ENCODE measurements at regions not wholly inside any gene's neighbourhood (a gene's known extent, or its start where the extent isn't known, plus 50 kb on each side); places are given as distances from the start of the nearest gene placed in this dataset.

DNA sequence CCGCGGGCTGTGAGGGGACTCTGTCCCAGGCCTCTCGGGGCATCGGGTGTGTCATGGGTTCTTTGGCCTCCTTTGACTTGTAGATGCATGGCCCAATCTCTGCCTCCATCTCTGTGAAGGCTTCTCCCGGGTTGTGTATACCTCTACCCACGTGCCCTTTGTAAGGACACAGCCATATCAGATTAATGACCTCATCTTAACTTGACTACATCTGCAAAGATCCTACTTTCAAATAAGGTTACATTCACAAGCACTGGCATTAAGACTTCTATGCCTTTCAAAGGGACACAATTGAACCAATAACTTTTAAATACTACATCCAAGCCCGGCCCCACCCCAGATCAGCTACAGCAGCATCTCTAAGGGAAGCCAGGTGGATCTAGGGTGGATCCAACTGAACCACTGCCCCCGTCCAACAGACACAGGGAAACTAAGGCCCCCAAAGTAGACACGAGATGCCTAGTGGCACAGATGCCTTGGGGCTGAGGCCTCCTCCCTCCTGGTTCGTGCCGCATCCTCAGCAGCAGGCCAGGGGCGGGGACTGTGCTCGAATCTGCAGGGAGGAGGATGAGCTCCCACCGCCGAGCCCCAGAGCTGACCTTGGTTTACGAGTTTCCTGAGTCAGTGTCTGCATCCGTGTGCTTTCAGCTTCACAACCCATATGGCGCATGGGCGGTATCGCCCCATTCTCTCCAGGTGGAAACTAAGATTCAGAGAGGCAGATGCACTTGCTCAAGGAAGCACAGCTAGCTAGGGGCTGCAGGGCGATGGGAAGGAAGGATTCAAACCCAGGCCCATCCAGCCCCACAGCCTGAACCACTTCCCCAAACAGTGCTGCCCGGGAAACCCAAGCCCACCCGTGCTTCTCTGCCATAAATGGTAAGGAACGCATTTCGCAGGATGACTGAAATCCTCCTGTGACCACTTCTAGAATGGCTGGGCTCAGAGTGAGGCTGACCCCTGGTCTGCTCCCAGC is 353.3 kb downstream of the C16orf95 start:
- no peak for TF ChIP-seq CTCF (IDR thresholded peaks at IDR 0.05; ENCODE audit: insufficient read depth, low read depth, low read length, missing control alignments)
- no peak for DNase-seq (ENCODE audit: low read depth)
- H3K4me3 ChIP-seq (ENCODE audit: low read depth, low read length) = no peak overlapping the region

DNA sequence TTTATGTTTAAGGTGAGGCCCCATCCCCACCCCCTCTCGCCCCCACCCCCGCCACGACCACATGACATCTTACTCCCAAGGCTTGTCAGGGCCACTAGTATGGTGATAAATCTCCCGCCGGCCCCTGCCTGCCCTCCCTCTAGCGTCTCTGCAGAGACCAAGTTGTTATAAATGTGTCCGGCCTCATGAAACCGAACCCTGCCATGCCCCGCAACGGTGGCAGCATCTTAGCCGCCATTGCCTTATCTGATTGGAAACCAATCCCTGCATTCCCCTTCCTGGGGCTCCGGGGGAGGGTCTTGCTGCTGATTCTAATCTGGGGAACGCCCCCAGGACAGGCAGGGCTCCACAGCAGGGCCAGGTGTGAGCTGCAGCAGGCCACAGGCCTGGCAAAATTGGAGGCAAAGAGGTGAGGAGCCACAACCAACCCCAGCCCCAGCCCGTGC is 352.4 kb downstream of the C16orf95 start:
- H3K4me3 ChIP-seq (ENCODE audit: low read depth, low read length) = no peak overlapping the region
- DNase-seq (ENCODE audit: low read depth) = no peak
- no peak for TF ChIP-seq CTCF (IDR thresholded peaks at IDR 0.05; ENCODE audit: insufficient read depth, low read depth, low read length, missing control alignments)

DNA sequence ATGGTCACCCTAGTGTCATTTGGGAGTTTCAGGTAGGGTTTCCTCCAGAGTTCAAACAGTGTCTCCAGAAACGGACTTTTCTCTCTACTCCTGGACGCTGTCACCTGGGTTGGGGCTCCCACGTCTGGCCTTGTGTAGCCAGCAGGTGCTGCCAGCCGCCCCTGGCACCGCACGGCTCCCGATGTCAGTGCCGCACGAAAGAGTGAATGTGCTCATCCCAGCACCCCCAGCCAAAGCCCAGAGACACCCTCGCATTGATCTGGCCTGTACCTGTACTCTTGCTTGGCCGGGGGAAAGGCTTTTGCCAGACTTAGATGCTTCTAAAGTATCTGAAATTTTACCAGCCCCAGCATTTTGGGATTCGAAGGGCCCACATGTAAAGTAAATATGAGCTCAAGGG is 351.9 kb downstream of the C16orf95 start:
- H3K4me3 ChIP-seq (ENCODE audit: low read depth, low read length) = no peak overlapping the region
- DNase-seq (ENCODE audit: low read depth) = no peak
- TF ChIP-seq CTCF (IDR thresholded peaks at IDR 0.05; ENCODE audit: insufficient read depth, low read depth, low read length, missing control alignments) = no peak

GRCh38 chr16:86965840-86966550 is 351.2 kb downstream of the C16orf95 start:
- TF ChIP-seq CTCF (IDR thresholded peaks at IDR 0.05; ENCODE audit: insufficient read depth, low read depth, low read length, missing control alignments) = no peak
- no peak for DNase-seq (ENCODE audit: low read depth)
- no peak overlapping the region for H3K4me3 ChIP-seq (ENCODE audit: low read depth, low read length)

GRCh38 chr16:86966777-86967176 is 350.4 kb downstream of the C16orf95 start:
- TF ChIP-seq CTCF (IDR thresholded peaks at IDR 0.05; ENCODE audit: insufficient read depth, low read depth, low read length, missing control alignments) = no peak
- no peak overlapping the region for H3K4me3 ChIP-seq (ENCODE audit: low read depth, low read length)
- DNase-seq (ENCODE audit: low read depth) = no peak

DNA sequence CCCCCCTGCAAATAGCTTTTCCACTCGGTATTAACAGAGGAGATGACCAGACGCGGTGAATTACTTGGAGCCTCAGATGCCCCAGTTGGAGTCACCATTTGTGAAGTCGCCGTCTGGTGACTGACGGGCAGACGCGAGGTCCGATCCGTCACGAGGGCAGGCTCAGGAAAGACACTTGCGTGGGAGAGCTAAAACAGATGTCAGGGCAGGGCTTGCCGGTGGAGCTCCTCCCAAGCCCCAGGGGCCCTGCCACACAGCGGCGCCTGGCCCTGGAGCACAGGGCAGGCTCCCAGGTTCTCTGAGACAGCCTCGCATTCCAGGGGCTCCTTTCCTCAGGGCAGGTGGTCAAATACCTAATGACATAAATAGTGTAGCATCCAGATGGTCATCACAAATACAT is 348.3 kb downstream of the C16orf95 start:
- no peak for DNase-seq (ENCODE audit: low read depth)
- H3K4me3 ChIP-seq (ENCODE audit: low read depth, low read length) = no peak overlapping the region
- no peak for TF ChIP-seq CTCF (IDR thresholded peaks at IDR 0.05; ENCODE audit: insufficient read depth, low read depth, low read length, missing control alignments)

Measured in GM12865 (cell line).